ENCODE measurements at regions not wholly inside any gene's neighbourhood (a gene's known extent, or its start where the extent isn't known, plus 50 kb on each side); places are given as distances from the start of the nearest gene placed in this dataset.

DNA sequence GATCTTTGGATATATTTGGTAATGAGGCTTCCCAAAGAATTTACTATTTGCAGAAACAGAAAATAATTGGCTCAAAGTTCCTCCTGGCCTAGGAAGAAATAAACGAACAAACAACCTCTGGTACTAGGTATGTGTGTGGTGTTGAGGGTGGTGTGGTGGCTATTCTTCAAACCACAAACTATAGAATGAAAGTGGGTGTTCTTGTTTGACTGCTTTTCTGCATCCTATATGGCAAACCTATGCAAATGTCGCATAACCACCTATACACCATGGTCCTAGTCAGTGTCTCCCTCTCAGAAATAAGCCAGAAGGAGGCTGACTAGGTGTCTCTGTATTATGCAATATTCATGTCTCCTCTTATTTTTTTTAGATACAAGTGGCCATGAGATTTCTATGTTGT is 106.6 kb upstream of the PCDH18 start:
- TF ChIP-seq, protein P1, sequence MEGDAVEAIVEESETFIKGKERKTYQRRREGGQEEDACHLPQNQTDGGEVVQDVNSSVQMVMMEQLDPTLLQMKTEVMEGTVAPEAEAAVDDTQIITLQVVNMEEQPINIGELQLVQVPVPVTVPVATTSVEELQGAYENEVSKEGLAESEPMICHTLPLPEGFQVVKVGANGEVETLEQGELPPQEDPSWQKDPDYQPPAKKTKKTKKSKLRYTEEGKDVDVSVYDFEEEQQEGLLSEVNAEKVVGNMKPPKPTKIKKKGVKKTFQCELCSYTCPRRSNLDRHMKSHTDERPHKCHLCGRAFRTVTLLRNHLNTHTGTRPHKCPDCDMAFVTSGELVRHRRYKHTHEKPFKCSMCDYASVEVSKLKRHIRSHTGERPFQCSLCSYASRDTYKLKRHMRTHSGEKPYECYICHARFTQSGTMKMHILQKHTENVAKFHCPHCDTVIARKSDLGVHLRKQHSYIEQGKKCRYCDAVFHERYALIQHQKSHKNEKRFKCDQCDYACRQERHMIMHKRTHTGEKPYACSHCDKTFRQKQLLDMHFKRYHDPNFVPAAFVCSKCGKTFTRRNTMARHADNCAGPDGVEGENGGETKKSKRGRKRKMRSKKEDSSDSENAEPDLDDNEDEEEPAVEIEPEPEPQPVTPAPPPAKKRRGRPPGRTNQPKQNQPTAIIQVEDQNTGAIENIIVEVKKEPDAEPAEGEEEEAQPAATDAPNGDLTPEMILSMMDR (IDR thresholded peaks at IDR 0.05) = no peak
- no peak for TF ChIP-seq POLR2A (IDR thresholded peaks at IDR 0.05)
